ENCODE measurements at regions not wholly inside any gene's neighbourhood (a gene's known extent, or its start where the extent isn't known, plus 50 kb on each side); places are given as distances from the start of the nearest gene placed in this dataset.

GRCh38 chr5:8516356-8516755 is 647.4 kb downstream of the MTRR start:
- H2AFZ ChIP-seq (ENCODE audit: low read depth, low read length): no peak overlapping the region
- H3K27me3 ChIP-seq (ENCODE audit: low read depth, low read length): no peaks in the 10 kb centered on the region
- no peaks in the 10 kb centered on the region for H4K20me1 ChIP-seq (ENCODE audit: insufficient read depth, low read length)
- H3K4me1 ChIP-seq (ENCODE audit: low read length): no peaks in the 10 kb centered on the region
- no peak overlapping the region for H3K9ac ChIP-seq (ENCODE audit: low read length)
- H3K79me2 ChIP-seq (ENCODE audit: low read length): no peaks in the 10 kb centered on the region
- H3K27ac ChIP-seq (ENCODE audit: low read length): no peak overlapping the region
- H3K36me3 ChIP-seq (replicated peaks; ENCODE audit: low read depth, low read length): no peaks in the 10 kb centered on the region
- no peaks in the 10 kb centered on the region for H3K9me3 ChIP-seq (ENCODE audit: insufficient read depth, low read length)
- TF ChIP-seq CTCF (IDR thresholded peaks at IDR 0.05; ENCODE audit: low read depth, low read length): no peak
- no peak overlapping the region for H3K4me2 ChIP-seq (ENCODE audit: low read length)
- no peak overlapping the region for H3K4me3 ChIP-seq (ENCODE audit: low read length)

GRCh38 chr5:8517456-8517855 is 648.5 kb downstream of the MTRR start:
- no peak overlapping the region for H2AFZ ChIP-seq (ENCODE audit: low read depth, low read length)
- H4K20me1 ChIP-seq (ENCODE audit: insufficient read depth, low read length): no peaks in the 10 kb centered on the region
- no peak overlapping the region for H3K9ac ChIP-seq (ENCODE audit: low read length)
- no peaks in the 10 kb centered on the region for H3K27me3 ChIP-seq (ENCODE audit: low read depth, low read length)
- no peaks in the 10 kb centered on the region for H3K36me3 ChIP-seq (replicated peaks; ENCODE audit: low read depth, low read length)
- no peaks in the 10 kb centered on the region for H3K9me3 ChIP-seq (ENCODE audit: insufficient read depth, low read length)
- no peak for TF ChIP-seq EZH2phosphoT487 (IDR thresholded peaks at IDR 0.05; ENCODE audit: low read depth)
- no peak for TF ChIP-seq CTCF (IDR thresholded peaks at IDR 0.05; ENCODE audit: low read depth, low read length)
- no peaks in the 10 kb centered on the region for H3K4me1 ChIP-seq (ENCODE audit: low read length)
- no peaks in the 10 kb centered on the region for H3K79me2 ChIP-seq (ENCODE audit: low read length)
- H3K4me3 ChIP-seq (ENCODE audit: low read length): no peak overlapping the region
- H3K27ac ChIP-seq (ENCODE audit: low read length): no peak overlapping the region
- no peak overlapping the region for H3K4me2 ChIP-seq (ENCODE audit: low read length)

GRCh38 chr5:8520917-8521316 is 652.0 kb downstream of the MTRR start:
- Histone ChIP-seq H3K79me2 (ENCODE audit: low read length) (no peaks in the 10 kb centered on the region), H3K36me3 (replicated peaks; ENCODE audit: low read depth, low read length) (no peaks in the 10 kb centered on the region), H3K27ac (ENCODE audit: low read length) (no peak overlapping the region), H3K27me3 (ENCODE audit: low read depth, low read length) (no peaks in the 10 kb centered on the region), H4K20me1 (ENCODE audit: insufficient read depth, low read length) (no peaks in the 10 kb centered on the region), H3K9ac (ENCODE audit: low read length) (no peak overlapping the region), H3K4me1 (ENCODE audit: low read length) (no peaks in the 10 kb centered on the region), H3K4me3 (ENCODE audit: low read length) (no peak overlapping the region), H2AFZ (ENCODE audit: low read depth, low read length) (no peak overlapping the region), H3K9me3 (ENCODE audit: insufficient read depth, low read length) (no peaks in the 10 kb centered on the region), H3K4me2 (ENCODE audit: low read length) (no peak overlapping the region)
- TF ChIP-seq EZH2phosphoT487 (IDR thresholded peaks at IDR 0.05; ENCODE audit: low read depth) (no peak), CTCF (IDR thresholded peaks at IDR 0.05; ENCODE audit: low read depth, low read length) (no peak)

- Histone ChIP-seq H3K36me3 (replicated peaks; ENCODE audit: low read depth, low read length) (no peaks in the 10 kb centered on the region), H2AFZ (ENCODE audit: low read depth, low read length) (no peak overlapping the region), H3K4me1 (ENCODE audit: low read length) (no peaks in the 10 kb centered on the region), H3K27ac (ENCODE audit: low read length) (no peak overlapping the region), H3K4me2 (ENCODE audit: low read length) (no peak overlapping the region), H3K9me3 (ENCODE audit: insufficient read depth, low read length) (no peaks in the 10 kb centered on the region), H3K9ac (ENCODE audit: low read length) (no peak overlapping the region), H4K20me1 (ENCODE audit: insufficient read depth, low read length) (no peaks in the 10 kb centered on the region), H3K27me3 (ENCODE audit: low read depth, low read length) (no peaks in the 10 kb centered on the region), H3K79me2 (ENCODE audit: low read length) (no peaks in the 10 kb centered on the region), H3K4me3 (ENCODE audit: low read length) (no peak overlapping the region)
- TF ChIP-seq CTCF (IDR thresholded peaks at IDR 0.05; ENCODE audit: low read depth, low read length): no peak
- no peak for TF ChIP-seq EZH2phosphoT487 (IDR thresholded peaks at IDR 0.05; ENCODE audit: low read depth)
Measured at GRCh38 chr5:8521991-8522390, 653.0 kb downstream of the MTRR start.
